ENCODE measurements at regions not wholly inside any gene's neighbourhood (a gene's known extent, or its start where the extent isn't known, plus 50 kb on each side); places are given as distances from the start of the nearest gene placed in this dataset.

DNA sequence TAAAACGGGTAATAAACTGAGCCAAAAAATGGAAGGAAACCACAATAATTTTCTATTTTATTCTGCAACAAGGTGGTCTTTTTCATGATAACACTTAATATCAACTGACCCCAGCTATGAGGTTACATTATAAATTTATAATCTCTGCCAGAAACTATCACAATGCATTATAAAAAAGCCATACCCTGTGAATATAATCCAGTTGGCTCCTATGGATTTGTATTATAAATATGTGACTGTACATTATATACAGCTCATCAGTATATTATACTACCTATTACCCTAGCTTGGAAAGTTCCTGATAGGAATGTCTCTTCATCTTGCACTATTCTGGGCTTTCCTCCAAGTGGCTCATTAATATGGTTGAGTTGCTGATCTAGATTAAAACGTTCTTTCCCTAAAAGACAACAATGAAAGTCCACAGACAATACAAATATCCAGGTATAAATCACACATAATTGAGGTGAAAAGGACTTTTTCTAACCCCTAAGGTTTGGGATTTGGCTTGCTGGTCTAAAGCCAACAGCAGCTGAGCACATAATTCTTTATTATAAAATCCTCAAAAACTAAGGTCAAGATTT, 487.7 kb downstream of the TTLL7 start:
- peaks cover 0 to 16% (median 0%) of the 10 kb centered on the region in 3 donors for H3K4me1 ChIP-seq (ENCODE audit: control insufficient read depth in 3 of 3, insufficient read depth in 3 of 3, low read length in 3 of 3)
- no peak overlapping the region for H3K27ac ChIP-seq (ENCODE audit: low read depth, low read length)
- no peaks in the 10 kb centered on the region for H3K9me3 ChIP-seq (ENCODE audit: control insufficient read depth in 3 of 3, low read length in 3 of 3)
- no peak overlapping the region for H3K4me3 ChIP-seq (ENCODE audit: low read length in 3 of 3)
- H3K27me3 ChIP-seq (ENCODE audit: control insufficient read depth in 3 of 3, insufficient read depth in 3 of 3, low read length in 3 of 3), result no peaks in the 10 kb centered on the region
- H3K36me3 ChIP-seq (ENCODE audit: control insufficient read depth in 3 of 3, insufficient read depth in 3 of 3, low read length in 3 of 3), result no peaks in the 10 kb centered on the region
- H3K9ac ChIP-seq (ENCODE audit: low read depth in 1 of 3, low read length in 3 of 3), result no peak overlapping the region

DNA sequence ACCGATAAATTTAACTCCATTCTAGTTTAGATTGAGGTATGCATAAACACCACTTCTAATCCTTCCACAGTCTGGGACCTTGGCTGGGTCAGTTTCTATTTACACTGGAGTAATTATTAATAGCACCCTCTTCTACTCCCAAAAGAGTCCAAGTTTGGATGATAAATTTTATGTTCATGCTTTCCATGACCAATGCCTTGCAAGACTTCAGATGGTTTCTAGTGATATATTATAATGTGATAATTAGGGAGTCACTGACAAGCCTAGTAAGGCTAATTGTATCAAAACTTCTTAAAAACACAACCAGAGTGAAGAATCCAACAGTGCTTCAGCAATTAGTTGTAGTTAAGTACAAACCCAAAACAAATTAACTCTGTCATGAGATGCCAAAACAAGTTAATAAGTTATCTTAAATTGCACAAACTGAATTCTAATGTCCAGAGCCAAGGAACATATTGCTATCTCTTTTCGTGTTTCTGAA, 489.6 kb downstream of the TTLL7 start:
- H3K36me3 ChIP-seq (ENCODE audit: control insufficient read depth in 3 of 3, insufficient read depth in 3 of 3, low read length in 3 of 3), result no peaks in the 10 kb centered on the region
- no peaks in the 10 kb centered on the region for H3K9me3 ChIP-seq (ENCODE audit: control insufficient read depth in 3 of 3, low read length in 3 of 3)
- H3K9ac ChIP-seq (ENCODE audit: low read depth in 1 of 3, low read length in 3 of 3), result no peak overlapping the region
- H3K4me1 ChIP-seq (ENCODE audit: control insufficient read depth in 3 of 3, insufficient read depth in 3 of 3, low read length in 3 of 3), result peaks cover 0 to 16% (median 0%) of the 10 kb centered on the region in 3 donors
- no peak overlapping the region for H3K27ac ChIP-seq (ENCODE audit: low read depth, low read length)
- H3K4me3 ChIP-seq (ENCODE audit: low read length in 3 of 3), result no peak overlapping the region
- H3K27me3 ChIP-seq (ENCODE audit: control insufficient read depth in 3 of 3, insufficient read depth in 3 of 3, low read length in 3 of 3), result no peaks in the 10 kb centered on the region

DNA sequence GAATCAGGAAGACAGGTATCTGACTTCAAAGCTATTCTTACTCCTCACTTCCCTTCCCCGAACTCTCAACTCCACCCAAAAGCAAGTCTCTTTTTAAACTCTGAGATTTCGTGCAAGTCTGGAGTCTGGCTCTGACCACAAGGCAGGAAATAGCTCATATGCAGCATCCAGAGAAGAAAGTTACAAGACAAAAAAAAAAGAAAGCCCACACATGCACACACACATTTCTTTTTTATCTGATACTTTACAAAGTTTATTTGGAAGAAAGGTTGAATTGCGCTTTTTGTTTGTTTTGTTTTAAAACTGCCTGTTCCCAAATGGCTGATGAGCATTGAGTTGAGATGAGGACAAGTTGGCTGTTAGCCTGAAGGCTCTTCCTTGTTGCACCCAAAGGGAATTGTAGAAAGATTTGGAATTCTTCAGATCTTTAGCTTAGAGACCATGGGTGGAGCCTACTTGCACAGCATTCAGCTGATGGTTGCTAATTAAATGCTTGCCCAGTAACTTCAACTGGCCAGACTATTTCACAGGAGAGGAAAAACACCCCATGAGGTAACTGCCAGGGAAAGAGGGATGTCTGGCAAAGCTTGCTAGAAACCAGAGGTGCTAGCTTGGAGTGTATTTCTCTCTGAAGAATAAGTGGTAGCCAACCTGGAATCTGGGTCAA, 490.3 kb downstream of the TTLL7 start:
- no peaks in the 10 kb centered on the region for H3K9me3 ChIP-seq (ENCODE audit: control insufficient read depth in 3 of 3, low read length in 3 of 3)
- H3K9ac ChIP-seq (ENCODE audit: low read depth in 1 of 3, low read length in 3 of 3), result no peak overlapping the region
- H3K27me3 ChIP-seq (ENCODE audit: control insufficient read depth in 3 of 3, insufficient read depth in 3 of 3, low read length in 3 of 3), result no peaks in the 10 kb centered on the region
- no peaks in the 10 kb centered on the region for H3K36me3 ChIP-seq (ENCODE audit: control insufficient read depth in 3 of 3, insufficient read depth in 3 of 3, low read length in 3 of 3)
- peaks cover 0 to 16% (median 0%) of the 10 kb centered on the region in 3 donors for H3K4me1 ChIP-seq (ENCODE audit: control insufficient read depth in 3 of 3, insufficient read depth in 3 of 3, low read length in 3 of 3)
- peak overlapping the region in 1 of 3 donors; percentile 2 for H3K4me3 ChIP-seq (ENCODE audit: low read length in 3 of 3)
- no peak overlapping the region for H3K27ac ChIP-seq (ENCODE audit: low read depth, low read length)

DNA sequence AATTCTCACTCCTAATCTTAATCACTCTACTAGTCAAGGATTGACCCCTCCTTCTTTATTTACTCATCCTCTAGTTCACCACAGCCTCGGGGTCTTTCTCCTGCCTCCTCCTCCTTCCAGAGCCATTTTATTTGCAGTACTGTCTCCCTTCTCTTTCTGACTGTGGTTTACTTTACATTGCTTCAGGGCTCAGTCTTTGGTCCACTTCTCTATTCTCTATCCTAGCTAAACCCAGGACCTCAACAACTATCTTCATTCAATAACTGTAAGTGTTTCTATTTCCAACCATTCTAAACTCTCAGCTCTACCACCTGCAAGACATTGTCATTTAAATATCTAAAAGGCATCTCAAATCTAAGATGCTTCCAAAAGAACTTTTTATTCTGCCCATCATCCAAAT, 493.8 kb downstream of the TTLL7 start:
- no peak overlapping the region for H3K9ac ChIP-seq (ENCODE audit: low read depth in 1 of 3, low read length in 3 of 3)
- no peaks in the 10 kb centered on the region for H3K36me3 ChIP-seq (ENCODE audit: control insufficient read depth in 3 of 3, insufficient read depth in 3 of 3, low read length in 3 of 3)
- H3K4me1 ChIP-seq (ENCODE audit: control insufficient read depth in 3 of 3, insufficient read depth in 3 of 3, low read length in 3 of 3), result peaks cover 0 to 10% (median 4%) of the 10 kb centered on the region in 3 donors
- H3K4me3 ChIP-seq (ENCODE audit: low read length in 3 of 3), result no peak overlapping the region
- H3K27me3 ChIP-seq (ENCODE audit: control insufficient read depth in 3 of 3, insufficient read depth in 3 of 3, low read length in 3 of 3), result no peaks in the 10 kb centered on the region
- H3K27ac ChIP-seq (ENCODE audit: low read depth, low read length), result no peak overlapping the region
- no peaks in the 10 kb centered on the region for H3K9me3 ChIP-seq (ENCODE audit: control insufficient read depth in 3 of 3, low read length in 3 of 3)

DNA sequence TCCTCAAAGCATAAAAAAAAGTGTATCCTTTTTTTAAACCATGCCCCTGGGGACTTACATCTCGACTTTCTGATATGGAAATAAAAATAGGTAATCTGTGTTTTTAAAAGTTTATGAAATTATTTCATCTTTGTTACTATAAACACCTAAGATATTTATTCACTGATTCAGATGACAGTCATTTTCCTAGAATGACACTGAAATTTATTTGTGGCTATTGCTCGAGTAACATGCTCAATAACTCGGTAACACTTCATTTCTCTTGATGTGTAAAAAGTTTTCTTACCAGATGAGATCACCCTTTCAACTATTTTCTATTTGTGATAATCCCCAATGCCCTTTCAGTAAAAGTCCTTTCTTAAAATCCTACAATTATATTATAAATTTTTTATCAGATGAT, 495.8 kb downstream of the TTLL7 start:
- no peaks in the 10 kb centered on the region for H3K9me3 ChIP-seq (ENCODE audit: control insufficient read depth in 3 of 3, low read length in 3 of 3)
- no peak overlapping the region for H3K4me3 ChIP-seq (ENCODE audit: low read length in 3 of 3)
- no peaks in the 10 kb centered on the region for H3K27me3 ChIP-seq (ENCODE audit: control insufficient read depth in 3 of 3, insufficient read depth in 3 of 3, low read length in 3 of 3)
- H3K36me3 ChIP-seq (ENCODE audit: control insufficient read depth in 3 of 3, insufficient read depth in 3 of 3, low read length in 3 of 3), result no peaks in the 10 kb centered on the region
- no peak overlapping the region for H3K27ac ChIP-seq (ENCODE audit: low read depth, low read length)
- H3K4me1 ChIP-seq (ENCODE audit: control insufficient read depth in 3 of 3, insufficient read depth in 3 of 3, low read length in 3 of 3), result peaks cover 0 to 4% (median 3%) of the 10 kb centered on the region in 3 donors
- no peak overlapping the region for H3K9ac ChIP-seq (ENCODE audit: low read depth in 1 of 3, low read length in 3 of 3)

DNA sequence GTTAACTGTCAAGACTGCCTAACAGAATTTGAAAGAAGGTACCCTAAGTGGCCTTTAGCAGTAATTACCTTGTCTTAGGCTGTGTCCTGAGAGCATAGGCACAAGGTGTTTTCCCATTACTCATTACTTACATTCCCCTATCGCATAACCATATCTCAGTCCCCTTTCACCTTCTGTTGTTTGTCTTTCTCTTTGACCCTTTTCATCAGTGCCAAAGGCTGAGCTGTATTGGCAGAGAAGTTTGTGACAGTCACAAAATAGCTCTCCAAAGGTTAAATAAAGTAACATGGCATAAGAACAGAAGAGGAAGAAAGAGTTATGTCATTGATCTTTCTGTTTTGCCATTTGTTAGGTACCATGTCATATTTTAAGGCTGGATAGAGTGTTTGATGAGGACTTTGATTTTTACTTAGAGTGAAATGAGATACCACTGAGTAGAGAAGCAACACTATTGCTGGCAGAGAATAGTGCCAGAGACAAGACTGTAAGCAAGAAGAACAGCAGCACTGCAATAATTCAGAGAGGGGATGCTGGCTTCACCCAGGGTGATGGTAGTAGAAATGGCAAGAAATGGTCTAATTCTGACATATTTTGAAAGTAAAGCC, 497.8 kb downstream of the TTLL7 start:
- Histone ChIP-seq H3K4me1 (ENCODE audit: control insufficient read depth in 3 of 3, insufficient read depth in 3 of 3, low read length in 3 of 3) (peaks cover 0 to 4% (median 0%) of the 10 kb centered on the region in 3 donors), H3K27me3 (ENCODE audit: control insufficient read depth in 3 of 3, insufficient read depth in 3 of 3, low read length in 3 of 3) (no peaks in the 10 kb centered on the region), H3K27ac (ENCODE audit: low read depth, low read length) (no peak overlapping the region), H3K4me3 (ENCODE audit: low read length in 3 of 3) (no peak overlapping the region), H3K9me3 (ENCODE audit: control insufficient read depth in 3 of 3, low read length in 3 of 3) (no peaks in the 10 kb centered on the region), H3K36me3 (ENCODE audit: control insufficient read depth in 3 of 3, insufficient read depth in 3 of 3, low read length in 3 of 3) (no peaks in the 10 kb centered on the region), H3K9ac (ENCODE audit: low read depth in 1 of 3, low read length in 3 of 3) (no peak overlapping the region)

DNA sequence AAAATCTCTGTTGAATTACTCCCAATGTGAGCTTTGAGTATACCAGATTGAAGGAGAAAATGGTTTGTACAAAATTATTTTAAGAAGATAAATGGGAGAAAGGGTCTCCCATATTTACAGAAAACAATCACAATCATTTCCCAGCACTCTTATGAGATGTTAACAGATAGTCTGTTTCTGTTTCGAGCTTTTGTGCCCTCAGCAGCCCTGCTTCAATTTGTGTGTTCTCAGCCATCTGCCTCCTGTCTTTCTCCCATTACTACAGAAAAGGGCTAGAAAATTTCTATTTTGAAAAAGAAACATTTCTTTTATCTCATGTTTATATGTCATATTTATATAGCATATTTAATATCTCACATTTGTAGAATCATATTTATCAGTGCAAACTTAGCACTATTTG, 498.4 kb downstream of the TTLL7 start:
- Histone ChIP-seq H3K36me3 (ENCODE audit: control insufficient read depth in 3 of 3, insufficient read depth in 3 of 3, low read length in 3 of 3) (no peaks in the 10 kb centered on the region), H3K27me3 (ENCODE audit: control insufficient read depth in 3 of 3, insufficient read depth in 3 of 3, low read length in 3 of 3) (no peaks in the 10 kb centered on the region), H3K9me3 (ENCODE audit: control insufficient read depth in 3 of 3, low read length in 3 of 3) (no peaks in the 10 kb centered on the region)

DNA sequence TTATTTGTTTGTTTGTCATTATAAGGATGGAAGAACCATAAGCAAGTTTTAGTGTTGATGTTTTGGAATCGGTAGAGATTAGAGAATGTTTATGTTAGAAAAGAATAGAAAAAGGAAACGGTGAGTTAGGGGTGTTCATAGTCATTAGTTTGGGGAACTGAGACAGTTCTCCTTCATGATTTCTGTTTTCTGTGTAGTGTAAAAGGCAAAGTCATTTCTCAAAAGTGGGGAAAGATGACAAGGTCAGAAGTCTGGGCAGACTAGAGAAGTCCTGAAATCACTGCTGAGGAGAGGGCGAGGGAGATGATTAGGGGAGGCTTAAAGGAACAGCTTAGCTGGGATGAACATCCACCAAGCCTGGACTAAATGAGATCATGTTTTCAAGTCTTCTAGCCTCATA, 498.9 kb downstream of the TTLL7 start:
- Histone ChIP-seq H3K4me3 (ENCODE audit: low read length in 3 of 3) (no peak overlapping the region), H3K4me1 (ENCODE audit: control insufficient read depth in 3 of 3, insufficient read depth in 3 of 3, low read length in 3 of 3) (peaks cover 0 to 4% (median 0%) of the 10 kb centered on the region in 3 donors), H3K27ac (ENCODE audit: low read depth, low read length) (no peak overlapping the region), H3K9ac (ENCODE audit: low read depth in 1 of 3, low read length in 3 of 3) (no peak overlapping the region), H3K36me3 (ENCODE audit: control insufficient read depth in 3 of 3, insufficient read depth in 3 of 3, low read length in 3 of 3) (no peaks in the 10 kb centered on the region), H3K27me3 (ENCODE audit: control insufficient read depth in 3 of 3, insufficient read depth in 3 of 3, low read length in 3 of 3) (no peaks in the 10 kb centered on the region), H3K9me3 (ENCODE audit: control insufficient read depth in 3 of 3, low read length in 3 of 3) (no peaks in the 10 kb centered on the region)

More for the DNA sequence above, 498.4 kb downstream of the TTLL7 start:
- peaks cover 0 to 4% (median 0%) of the 10 kb centered on the region in 3 donors for H3K4me1 ChIP-seq (ENCODE audit: control insufficient read depth in 3 of 3, insufficient read depth in 3 of 3, low read length in 3 of 3)
- H3K9ac ChIP-seq (ENCODE audit: low read depth in 1 of 3, low read length in 3 of 3), result no peak overlapping the region
- no peak overlapping the region for H3K27ac ChIP-seq (ENCODE audit: low read depth, low read length)
- no peak overlapping the region for H3K4me3 ChIP-seq (ENCODE audit: low read length in 3 of 3)

DNA sequence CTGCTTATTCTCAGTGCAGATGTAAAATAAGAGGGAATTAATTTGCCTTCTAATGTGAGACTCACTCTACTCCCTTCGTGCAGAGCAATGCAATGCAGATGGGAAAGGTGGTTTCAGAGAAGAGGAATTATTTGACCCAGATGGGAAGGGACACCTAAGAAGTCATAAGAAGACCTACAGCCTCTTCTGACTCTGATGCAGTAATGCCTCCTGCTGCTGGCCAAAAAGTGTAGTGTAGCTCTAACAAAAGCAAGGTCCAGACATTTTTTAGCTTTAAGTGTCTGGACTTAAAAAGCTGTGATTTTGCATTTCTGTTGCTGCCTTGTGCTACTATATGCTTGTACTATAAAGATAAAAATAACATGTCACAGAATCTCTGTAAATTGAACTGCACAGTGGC, 501.4 kb downstream of the TTLL7 start:
- Histone ChIP-seq H3K27me3 (ENCODE audit: control insufficient read depth in 3 of 3, insufficient read depth in 3 of 3, low read length in 3 of 3) (no peaks in the 10 kb centered on the region), H3K4me1 (ENCODE audit: control insufficient read depth in 3 of 3, insufficient read depth in 3 of 3, low read length in 3 of 3) (peaks cover 0 to 4% (median 0%) of the 10 kb centered on the region in 3 donors), H3K9me3 (ENCODE audit: control insufficient read depth in 3 of 3, low read length in 3 of 3) (no peaks in the 10 kb centered on the region), H3K9ac (ENCODE audit: low read depth in 1 of 3, low read length in 3 of 3) (no peak overlapping the region), H3K36me3 (ENCODE audit: control insufficient read depth in 3 of 3, insufficient read depth in 3 of 3, low read length in 3 of 3) (no peaks in the 10 kb centered on the region), H3K4me3 (ENCODE audit: low read length in 3 of 3) (no peak overlapping the region), H3K27ac (ENCODE audit: low read depth, low read length) (no peak overlapping the region)

DNA sequence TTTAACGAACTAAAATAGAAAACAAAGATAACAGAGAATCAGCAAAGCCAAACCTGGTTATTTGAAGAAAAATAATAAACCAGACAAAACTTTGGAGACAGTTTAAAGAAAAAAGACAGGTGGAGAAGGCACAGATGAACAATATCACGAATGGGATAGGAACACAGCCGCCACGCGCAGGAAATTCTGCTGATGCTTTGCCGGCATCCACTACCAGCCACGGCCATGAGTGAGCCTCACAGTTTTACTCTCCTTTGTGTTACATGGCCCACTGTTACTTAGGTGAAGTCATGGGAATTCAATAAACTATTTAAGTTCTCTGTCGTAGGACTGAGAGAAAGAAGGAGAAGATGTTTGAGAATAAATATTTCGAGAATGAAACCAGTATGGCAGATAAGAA, 503.4 kb downstream of the TTLL7 start:
- Histone ChIP-seq H3K9me3 (ENCODE audit: control insufficient read depth in 3 of 3, low read length in 3 of 3) (no peaks in the 10 kb centered on the region), H3K36me3 (ENCODE audit: control insufficient read depth in 3 of 3, insufficient read depth in 3 of 3, low read length in 3 of 3) (no peaks in the 10 kb centered on the region), H3K9ac (ENCODE audit: low read depth in 1 of 3, low read length in 3 of 3) (no peak overlapping the region), H3K4me1 (ENCODE audit: control insufficient read depth in 3 of 3, insufficient read depth in 3 of 3, low read length in 3 of 3) (no peaks in the 10 kb centered on the region), H3K27me3 (ENCODE audit: control insufficient read depth in 3 of 3, insufficient read depth in 3 of 3, low read length in 3 of 3) (no peaks in the 10 kb centered on the region), H3K27ac (ENCODE audit: low read depth, low read length) (no peak overlapping the region), H3K4me3 (ENCODE audit: low read length in 3 of 3) (no peak overlapping the region)

Measured in skeletal muscle tissue (tissue), 3 donors.